BE2C (cell line): ENCODE measurements at regions not wholly inside any gene's neighbourhood (a gene's known extent, or its start where the extent isn't known, plus 50 kb on each side); places are given as distances from the start of the nearest gene placed in this dataset.
"Not testable (repeated sequence)": the region's sequence is repeated elsewhere in the genome, so short reads cannot be mapped to it uniquely, and the experiment has no call there.

Experiments
- DNase-seq: peaks from one replicate; pipeline ENCODE4 v3.0.0-alpha.2; 2020
- H3K27me3 ChIP-seq: fragments of 250-450 bp; sonication (Bioruptor Pico); 2 replicates; pipeline ENCODE4 v1.5.1; 2020; ENCODE audit warnings: mild to moderate bottlenecking
- H3K36me3 ChIP-seq: fragments of 250-450 bp; sonication (Bioruptor Pico); 2 replicates; pipeline ENCODE4 v1.5.1; 2020; ENCODE audit warnings: mild to moderate bottlenecking
- H3K4me1 ChIP-seq: fragments of 250-450 bp; sonication (Bioruptor Pico); 2 replicates; pipeline ENCODE4 v1.5.1; 2020
- H3K4me3 ChIP-seq: 2 replicates; pipeline ENCODE4 v1.5.1; 2011; ENCODE audit warnings: low read depth, low read length
- H3K9me3 ChIP-seq: fragments of 250-450 bp; sonication (Bioruptor Pico); 2 replicates; pipeline ENCODE4 v1.5.1; 2020
- TF ChIP-seq, protein P1 (sequence below): IDR thresholded peaks from 2 replicates; pipeline ENCODE4 v1.5.1; 2012; ENCODE audit warnings: mild to moderate bottlenecking, low read depth, low read length

DNA sequence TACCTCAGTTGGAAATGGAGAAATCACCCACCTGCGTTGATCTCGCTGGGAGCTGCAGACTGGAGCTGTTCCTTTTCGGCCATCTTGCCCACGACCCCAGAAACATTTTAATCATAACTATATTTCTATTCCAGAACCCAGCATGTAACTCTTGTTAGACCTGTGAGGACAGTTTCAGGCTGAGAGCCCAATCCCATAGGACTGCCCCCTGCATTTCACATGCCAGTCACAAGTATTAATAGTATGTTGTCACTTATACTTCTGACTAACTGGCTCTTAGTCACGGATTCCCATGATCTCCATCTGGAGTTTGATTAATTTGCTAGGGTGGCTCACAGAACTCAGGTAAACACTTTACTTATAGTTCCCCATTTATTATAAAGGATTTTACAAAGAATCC, 60.6 kb upstream of the PRNP start:
- DNase-seq, result no peak
- no peaks in the 10 kb centered on the region for H3K9me3 ChIP-seq
- no peaks in the 10 kb centered on the region for H3K4me1 ChIP-seq

DNA sequence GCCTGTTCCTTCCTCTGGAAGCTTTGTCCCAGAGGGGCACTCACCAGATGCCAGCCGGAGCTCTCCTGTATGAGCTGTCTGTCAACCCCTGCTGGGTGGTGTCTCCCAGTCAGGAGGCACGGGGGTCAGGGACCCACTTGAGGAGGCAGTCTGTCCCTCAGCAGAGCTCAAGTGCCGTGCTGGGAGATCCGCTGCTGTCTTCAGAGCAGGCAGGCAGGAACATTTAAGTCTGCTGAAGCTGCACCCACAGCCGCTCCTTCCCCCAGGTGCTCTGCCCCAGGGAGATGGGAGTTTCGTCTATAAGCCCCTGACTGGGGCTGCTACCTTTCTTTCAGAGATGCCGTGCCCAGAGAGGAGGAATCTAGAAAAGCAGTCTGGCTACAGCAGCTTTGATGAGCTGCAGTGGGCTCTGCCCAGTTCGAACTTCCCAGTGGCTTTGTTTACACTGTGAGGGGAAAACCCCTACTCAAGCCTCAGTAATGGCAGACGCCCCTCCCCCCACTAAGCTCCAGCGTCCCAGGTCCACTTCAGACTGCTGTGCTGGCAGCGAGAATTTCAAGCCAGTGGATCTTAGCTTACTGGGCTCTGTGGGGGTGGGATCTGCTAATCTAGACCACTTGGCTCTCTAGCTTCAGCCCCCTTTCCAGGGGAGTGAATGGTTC, 61.5 kb upstream of the PRNP start:
- not testable (repeated sequence) for H3K9me3 ChIP-seq, H3K4me3 ChIP-seq, DNase-seq, H3K36me3 ChIP-seq, H3K27me3 ChIP-seq, H3K4me1 ChIP-seq

More for the DNA sequence above, 60.6 kb upstream of the PRNP start:
- Histone ChIP-seq H3K4me3 (no peak overlapping the region), H3K36me3 (no peaks in the 10 kb centered on the region), H3K27me3 (no peaks in the 10 kb centered on the region)
- TF ChIP-seq, protein P1, sequence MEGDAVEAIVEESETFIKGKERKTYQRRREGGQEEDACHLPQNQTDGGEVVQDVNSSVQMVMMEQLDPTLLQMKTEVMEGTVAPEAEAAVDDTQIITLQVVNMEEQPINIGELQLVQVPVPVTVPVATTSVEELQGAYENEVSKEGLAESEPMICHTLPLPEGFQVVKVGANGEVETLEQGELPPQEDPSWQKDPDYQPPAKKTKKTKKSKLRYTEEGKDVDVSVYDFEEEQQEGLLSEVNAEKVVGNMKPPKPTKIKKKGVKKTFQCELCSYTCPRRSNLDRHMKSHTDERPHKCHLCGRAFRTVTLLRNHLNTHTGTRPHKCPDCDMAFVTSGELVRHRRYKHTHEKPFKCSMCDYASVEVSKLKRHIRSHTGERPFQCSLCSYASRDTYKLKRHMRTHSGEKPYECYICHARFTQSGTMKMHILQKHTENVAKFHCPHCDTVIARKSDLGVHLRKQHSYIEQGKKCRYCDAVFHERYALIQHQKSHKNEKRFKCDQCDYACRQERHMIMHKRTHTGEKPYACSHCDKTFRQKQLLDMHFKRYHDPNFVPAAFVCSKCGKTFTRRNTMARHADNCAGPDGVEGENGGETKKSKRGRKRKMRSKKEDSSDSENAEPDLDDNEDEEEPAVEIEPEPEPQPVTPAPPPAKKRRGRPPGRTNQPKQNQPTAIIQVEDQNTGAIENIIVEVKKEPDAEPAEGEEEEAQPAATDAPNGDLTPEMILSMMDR, result no peak

DNA sequence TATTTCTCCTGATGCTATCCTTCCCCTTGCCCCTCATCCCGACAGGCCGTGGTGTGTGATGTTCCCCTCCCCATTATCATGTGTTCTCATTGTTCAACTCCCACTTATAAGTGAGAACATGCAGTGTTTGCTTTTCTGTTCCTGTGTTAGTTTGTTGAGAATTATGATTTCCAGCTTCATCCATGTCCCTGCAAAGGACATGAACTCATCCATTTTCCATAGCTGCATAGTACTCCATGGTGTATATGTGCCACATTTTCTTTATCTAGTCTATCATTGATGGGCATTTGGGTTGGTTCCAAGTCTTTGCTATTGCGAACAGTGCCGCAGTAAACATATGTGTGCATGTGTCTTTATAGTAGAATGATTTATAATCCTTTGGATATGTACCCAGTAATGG, 67.1 kb upstream of the PRNP start:
- not testable (repeated sequence) for H3K9me3 ChIP-seq, H3K4me3 ChIP-seq, H3K27me3 ChIP-seq, H3K4me1 ChIP-seq, H3K36me3 ChIP-seq, DNase-seq

DNA sequence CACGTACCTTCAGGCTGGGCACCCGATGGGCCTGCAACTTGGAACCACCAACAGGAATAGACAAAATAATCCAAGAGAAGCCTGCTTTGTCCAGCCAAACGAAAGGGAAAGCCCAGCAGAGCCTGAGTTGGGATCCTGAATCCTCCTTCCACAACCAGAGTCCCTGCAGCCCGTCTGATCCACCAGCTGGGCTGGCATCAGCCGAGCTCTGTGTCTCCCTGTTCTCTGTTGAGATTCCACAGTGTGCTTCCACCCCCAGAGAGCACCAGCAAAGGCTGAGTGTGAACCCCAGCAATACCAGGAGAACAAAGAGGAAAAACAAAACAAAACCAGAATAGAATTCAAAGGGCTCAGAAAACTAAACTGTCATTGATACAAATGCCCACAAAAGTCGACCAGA, 68.8 kb upstream of the PRNP start:
- TF ChIP-seq, protein P1, result no peak
- H3K4me3 ChIP-seq, result no peak overlapping the region
- no peaks in the 10 kb centered on the region for H3K27me3 ChIP-seq
- H3K4me1 ChIP-seq, result no peaks in the 10 kb centered on the region
- no peaks in the 10 kb centered on the region for H3K36me3 ChIP-seq
- no peaks in the 10 kb centered on the region for H3K9me3 ChIP-seq
- DNase-seq, result no peak

DNA sequence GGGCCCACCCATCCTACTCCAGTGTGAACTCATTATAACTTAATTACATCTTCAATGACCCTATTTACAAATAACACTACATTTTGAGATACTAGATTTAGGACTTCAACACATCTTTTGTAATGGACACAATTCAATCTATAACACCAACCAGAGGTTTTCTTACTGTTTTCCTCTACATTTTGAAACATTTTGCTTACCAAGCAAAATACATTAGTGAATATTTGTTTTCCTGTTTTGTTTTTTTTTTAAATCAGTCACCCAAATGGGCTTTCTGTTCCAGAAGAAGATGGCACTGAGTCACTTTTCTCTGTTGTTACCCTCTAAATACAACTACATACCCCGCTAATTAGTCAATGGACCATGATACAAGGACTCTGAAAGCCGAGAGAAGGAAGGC, 69.2 kb upstream of the PRNP start:
- no peaks in the 10 kb centered on the region for H3K36me3 ChIP-seq
- DNase-seq, result no peak
- H3K27me3 ChIP-seq, result no peaks in the 10 kb centered on the region
- H3K9me3 ChIP-seq, result no peaks in the 10 kb centered on the region
- H3K4me1 ChIP-seq, result no peaks in the 10 kb centered on the region
- no peak overlapping the region for H3K4me3 ChIP-seq
- TF ChIP-seq, protein P1, result no peak

DNA sequence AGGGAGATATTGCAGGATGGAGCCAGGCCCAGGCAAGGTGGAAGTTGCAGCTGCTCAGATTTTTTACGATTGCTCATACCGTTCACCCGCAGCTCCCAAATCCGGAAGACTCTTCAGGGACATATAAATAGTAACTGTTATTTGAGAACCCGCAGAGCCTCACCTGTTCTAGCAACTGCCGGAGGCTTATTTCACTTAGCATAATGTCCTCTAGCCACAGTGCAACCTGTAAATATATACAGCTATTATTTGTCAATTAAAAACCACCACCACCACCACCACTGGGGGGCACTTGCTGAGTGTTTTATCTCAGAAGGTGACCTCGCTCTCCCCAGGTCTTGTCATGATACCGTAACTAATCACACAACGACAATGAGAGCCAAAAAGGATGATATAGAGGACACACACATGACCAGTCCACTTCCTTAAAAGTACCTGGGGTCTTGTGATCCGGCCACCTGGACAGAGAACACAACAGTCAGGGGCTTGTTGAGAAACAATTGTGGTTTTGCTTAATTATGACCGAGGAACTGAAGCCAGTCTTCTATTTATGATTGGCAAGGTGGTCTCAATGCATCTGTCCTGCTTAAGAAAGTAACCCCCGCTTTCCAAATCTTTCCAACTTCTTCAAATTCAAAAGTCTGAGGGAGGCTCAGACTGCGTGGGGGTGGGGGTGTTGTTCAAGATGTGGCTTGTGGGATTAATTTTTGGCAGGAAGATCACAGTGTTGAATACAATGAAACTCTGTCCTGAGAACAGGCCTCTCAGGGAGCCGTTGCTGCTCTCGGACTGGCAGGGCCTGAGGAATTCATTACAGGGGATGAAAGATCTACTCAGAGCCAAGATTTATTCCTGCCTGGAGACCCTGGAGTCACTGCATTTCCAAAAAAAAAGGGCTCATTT, 72.3 kb upstream of the PRNP start:
- TF ChIP-seq, protein P1, result peak; percentile 40
- H3K4me1 ChIP-seq, result no peaks in the 10 kb centered on the region
- no peaks in the 10 kb centered on the region for H3K27me3 ChIP-seq
- no peaks in the 10 kb centered on the region for H3K36me3 ChIP-seq
- DNase-seq, result peak; percentile 38
- no peaks in the 10 kb centered on the region; the same call in 1 of the 2 replicates for H3K9me3 ChIP-seq
- no peak overlapping the region for H3K4me3 ChIP-seq

DNA sequence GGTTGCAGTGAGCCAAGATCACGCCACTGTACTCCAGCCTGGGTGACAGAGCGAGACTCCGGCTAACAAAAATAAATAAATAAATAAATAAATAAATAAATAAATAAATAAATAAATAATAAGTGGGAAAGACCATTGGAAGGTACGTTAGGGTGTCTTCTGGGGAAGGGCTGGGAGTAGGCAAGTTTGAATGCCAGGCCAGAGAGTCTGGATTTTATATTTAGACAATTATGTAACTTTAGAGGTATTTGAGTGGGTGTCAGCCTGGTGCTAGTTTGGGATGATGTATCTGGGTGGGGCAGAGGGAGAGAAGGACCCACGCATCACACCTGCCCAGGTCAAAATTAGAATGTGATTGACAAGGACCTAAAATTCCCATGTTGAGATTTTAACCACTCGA, 73.1 kb upstream of the PRNP start:
- no peaks in the 10 kb centered on the region for H3K4me1 ChIP-seq
- no peak overlapping the region for H3K4me3 ChIP-seq
- no peaks in the 10 kb centered on the region for H3K27me3 ChIP-seq
- DNase-seq, result no peak
- no peaks in the 10 kb centered on the region for H3K36me3 ChIP-seq
- H3K9me3 ChIP-seq, result no peaks in the 10 kb centered on the region; the same call in 1 of the 2 replicates
- TF ChIP-seq, protein P1, result no peak
